IMR-90 (cell line): ENCODE measurements at regions not wholly inside any gene's neighbourhood (a gene's known extent, or its start where the extent isn't known, plus 50 kb on each side); places are given as distances from the start of the nearest gene placed in this dataset.

Source experiments
- ATAC-seq: fragments of 200-7000 bp; cut with Tn5 transposase; 2 replicates; pipeline ENCODE4 v1.9.1; 2020; ENCODE audit warnings: low read depth, mild to moderate bottlenecking, moderate library complexity
- BruUV-seq: library from RNA; stranded (reverse); fragments of 400-500 nt; replicated peaks from 2 replicates; lab custom pipeline; 2021; lab: Mats Ljungman, UMichigan
- CTCF ChIA-PET: fragments of 300-600 bp; formaldehyde crosslinking; extraction: SDS; loops from one replicate; lab custom pipeline; 2021; ENCODE audit warnings: antibody characterized with exemption; lab: Yijun Ruan, JAX
- POLR2A ChIA-PET: fragments of 300-600 bp; sonication (Branson Sonifier 250); formaldehyde crosslinking; loops from one replicate; lab custom pipeline; 2022; ENCODE audit warnings: antibody characterized with exemption; ENCODE audit not compliant: unreplicated experiment; lab: Charles Lee
- DNase-seq: peaks from one replicate; pipeline ENCODE4 v3.0.0; 2013
- H2AFZ ChIP-seq: replicated peaks from 2 replicates; pipeline ENCODE3; 2013; ENCODE audit warnings: low read length, mild to moderate bottlenecking; ENCODE audit not compliant: poor library complexity
- H2AK5ac ChIP-seq: 2 replicates; pipeline ENCODE4 v1.6.1; 2013; ENCODE audit warnings: low read depth, low read length, inconsistent platforms
- H2AK9ac ChIP-seq: replicated peaks from 2 replicates; pipeline ENCODE3; 2013; ENCODE audit warnings: mild to moderate bottlenecking, low read depth, low read length, moderate library complexity; ENCODE audit not compliant: poor library complexity
- H2BK120ac ChIP-seq: 2 replicates; pipeline ENCODE4 v1.6.1; 2013; ENCODE audit warnings: low read depth, low read length, inconsistent platforms
- H2BK15ac ChIP-seq: 3 replicates; pipeline ENCODE4 v1.6.1; 2013; ENCODE audit warnings: low read depth, low read length, inconsistent platforms
- H2BK20ac ChIP-seq: 2 replicates; pipeline ENCODE4 v1.6.1; 2013; ENCODE audit warnings: low read depth, mild to moderate bottlenecking, inconsistent platforms, low read length, moderate library complexity
- H2BK5ac ChIP-seq: 2 replicates; pipeline ENCODE4 v1.6.1; 2013; ENCODE audit warnings: mild to moderate bottlenecking, low read depth, low read length, inconsistent platforms; ENCODE audit not compliant: poor library complexity, severe bottlenecking
- H3K14ac ChIP-seq: replicated peaks from 2 replicates; pipeline ENCODE4 v1.6.1; 2013; ENCODE audit warnings: low read depth, low read length, inconsistent platforms
- H3K18ac ChIP-seq: 2 replicates; pipeline ENCODE4 v1.6.1; 2013; ENCODE audit warnings: low read depth, low read length, control low read depth
- H3K23ac ChIP-seq: 2 replicates; pipeline ENCODE4 v1.6.1; 2013; ENCODE audit warnings: low read depth, low read length, inconsistent platforms
- H3K27ac ChIP-seq: 2 replicates; pipeline ENCODE4 v1.5.1; 2013; ENCODE audit warnings: mild to moderate bottlenecking, control low read depth, low read length; ENCODE audit not compliant: insufficient read depth
- H3K27me3 ChIP-seq: 2 replicates; pipeline ENCODE4 v1.6.1; 2013; ENCODE audit warnings: low read length; ENCODE audit not compliant: control insufficient read depth, insufficient read depth
- H3K36me3 ChIP-seq: 2 replicates; pipeline ENCODE4 v1.6.1; 2013; ENCODE audit warnings: low read length, mixed read lengths; ENCODE audit not compliant: control insufficient read depth, insufficient read depth
- H3K4ac ChIP-seq: 2 replicates; pipeline ENCODE4 v1.6.1; 2013; ENCODE audit warnings: low read depth, low read length, inconsistent platforms
- H3K4me1 ChIP-seq: 2 replicates; pipeline ENCODE4 v1.6.1; 2013; ENCODE audit warnings: low read length, mixed read lengths; ENCODE audit not compliant: control insufficient read depth, insufficient read depth
- H3K4me2 ChIP-seq: 2 replicates; pipeline ENCODE4 v1.6.1; 2013; ENCODE audit warnings: low read depth, mild to moderate bottlenecking, control low read depth, low read length, moderate library complexity
- H3K4me3 ChIP-seq: 2 replicates; pipeline ENCODE4 v1.5.1; 2013; ENCODE audit warnings: low read depth, mild to moderate bottlenecking, control low read depth, low read length, moderate library complexity; ENCODE audit not compliant: insufficient read depth
- H3K56ac ChIP-seq: 2 replicates; pipeline ENCODE4 v1.6.1; 2013; ENCODE audit warnings: low read length, inconsistent platforms; ENCODE audit not compliant: insufficient read depth; ENCODE audit errors: extremely low read depth
- H3K79me1 ChIP-seq, 2 experiments: 2 replicates each; pipeline ENCODE4 v1.6.1; 2013; ENCODE audit warnings: low read length in 2 of 2, inconsistent platforms in 1 of 2, low read depth in 1 of 2
- H3K9ac ChIP-seq: 2 replicates; pipeline ENCODE4 v1.6.1; 2013; ENCODE audit warnings: low read depth, low read length, control low read depth
- H3K9me1 ChIP-seq: 2 replicates; pipeline ENCODE4 v1.6.1; 2013; ENCODE audit warnings: low read length, inconsistent platforms; ENCODE audit not compliant: insufficient read depth
- H3K9me3 ChIP-seq: 2 replicates; pipeline ENCODE4 v1.6.1; 2013; ENCODE audit warnings: low read length; ENCODE audit not compliant: control insufficient read depth, insufficient read depth
- H4K20me1 ChIP-seq: 2 replicates; pipeline ENCODE4 v1.6.1; 2013; ENCODE audit warnings: low read length, inconsistent platforms; ENCODE audit not compliant: insufficient read depth
- H4K5ac ChIP-seq: 2 replicates; pipeline ENCODE4 v1.6.1; 2013; ENCODE audit warnings: mild to moderate bottlenecking, low read depth, low read length, control low read depth
- H4K8ac ChIP-seq, 2 experiments: 2 replicates each; pipeline ENCODE4 v1.6.1; 2013; ENCODE audit warnings: low read depth in 2 of 2, low read length in 2 of 2, control low read depth in 1 of 2, inconsistent platforms in 1 of 2
- H4K91ac ChIP-seq: 2 replicates; pipeline ENCODE4 v1.6.1; 2013; ENCODE audit warnings: low read depth, low read length, inconsistent platforms; ENCODE audit not compliant: insufficient read depth
- CEBPB ChIP-seq: IDR thresholded peaks from 2 replicates; pipeline ENCODE4 v1.6.1; 2012; ENCODE audit warnings: low read depth, low read length, improper control_type of control experiment
- CHD1 ChIP-seq: IDR thresholded peaks from 2 replicates; pipeline ENCODE4 v1.6.1; 2012; ENCODE audit warnings: low read depth, low read length, improper control_type of control experiment
- FOS ChIP-seq: fragments of 150-350 bp; IDR thresholded peaks from 2 replicates; pipeline ENCODE4 v1.6.1; 2016; ENCODE audit warnings: low read depth, low read length
- MXI1 ChIP-seq: IDR thresholded peaks from 2 replicates; pipeline ENCODE4 v1.6.1; 2012; ENCODE audit warnings: low read depth, mild to moderate bottlenecking, low read length, moderate library complexity, borderline replicate concordance
- NFE2L2 ChIP-seq: fragments of 150-350 bp; IDR thresholded peaks from 2 replicates; pipeline ENCODE4 v1.6.1; 2016; ENCODE audit warnings: low read depth, mild to moderate bottlenecking, low read length
- POLR2A ChIP-seq: IDR thresholded peaks from 2 replicates; pipeline ENCODE4 v1.6.1; 2012; ENCODE audit warnings: mild to moderate bottlenecking, low read depth, low read length
- RAD21 ChIP-seq: IDR thresholded peaks from 2 replicates; pipeline ENCODE4 v1.6.1; 2012; ENCODE audit warnings: low read length, improper control_type of control experiment
- RCOR1 ChIP-seq: IDR thresholded peaks from 2 replicates; pipeline ENCODE4 v1.6.1; 2012; ENCODE audit warnings: mild to moderate bottlenecking, low read length, improper control_type of control experiment; ENCODE audit not compliant: insufficient replicate concordance
- RFX5 ChIP-seq: IDR thresholded peaks from 2 replicates; pipeline ENCODE4 v1.8.0; 2012; ENCODE audit warnings: low read depth, mild to moderate bottlenecking, low read length, moderate library complexity
- SMC3 ChIP-seq: fragments of 150-350 bp; IDR thresholded peaks from 2 replicates; pipeline ENCODE4 v1.6.1; 2016; ENCODE audit warnings: low read depth, mild to moderate bottlenecking, antibody characterized with exemption, low read length, moderate library complexity
- WGBS, 2 experiments: methylation state at CpG; one replicate each; pipeline versions ENCODE4 v1.1.5 to v1.1.7; 2013; ENCODE audit warnings: missing lambda C conversion rate in 2 of 2; ENCODE audit not compliant: insufficient read length in 1 of 2; ENCODE audit errors: extremely low coverage in 2 of 2; 5-methylcytosine and 5-hydroxymethylcytosine counted together
- dilution Hi-C: fragments of 300-500 bp; cut with HindIII; formaldehyde crosslinking; loops from one replicate; pipeline ENCODE4 v1.14.3; 2018; ENCODE audit warnings: low sequenced_read_pairs; ENCODE audit not compliant: unreplicated experiment
- in situ Hi-C: fragments of 300-500 bp; cut with MboI; formaldehyde crosslinking; loops from 3 replicates; pipeline ENCODE4 v1.14.3; 2019; ENCODE audit warnings: low sequenced_read_pairs, inconsistent platforms, mixed read lengths
- intact Hi-C: fragments of 100-400 bp; cut with micrococcal nuclease; formaldehyde crosslinking; loops from 2 replicates; pipeline ENCODE4 v1.10.0; 2022
- TF ChIP-seq, protein P1 (sequence below): fragments of 150-350 bp; IDR thresholded peaks from 2 replicates; pipeline ENCODE4 v1.6.1; 2017; ENCODE audit warnings: mild to moderate bottlenecking, antibody characterized with exemption, low read length, low read depth
- TF ChIP-seq, protein P2 (sequence below): conservative IDR thresholded peaks from 2 replicates; pipeline ENCODE4 v1.5.1; 2012; ENCODE audit warnings: mild to moderate bottlenecking, low read depth, low read length, improper control_type of control experiment

DNA sequence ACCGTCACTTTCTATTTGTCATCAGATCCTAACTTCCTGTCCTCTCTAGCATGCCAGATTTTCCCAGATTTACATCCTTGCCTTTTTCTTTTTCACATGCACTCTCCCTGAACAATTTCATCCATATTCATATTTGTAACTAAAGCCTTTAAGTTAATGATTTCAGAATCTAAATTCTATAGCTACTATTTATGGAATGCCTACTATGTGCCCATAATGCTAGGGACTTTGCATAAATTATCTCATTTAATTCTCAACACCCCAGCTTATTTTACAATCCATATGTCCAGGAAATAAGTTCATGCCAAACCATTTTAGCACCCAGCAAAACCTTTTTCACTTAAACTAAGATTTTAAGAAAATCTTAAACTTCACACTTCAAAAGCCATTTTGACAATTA is 531.9 kb downstream of the NUP35 start:
- Histone ChIP-seq H2AFZ (no peak overlapping the region), H3K9me1 (no peaks in the 10 kb centered on the region), H3K27me3 (no peaks in the 10 kb centered on the region), H4K91ac (no peak overlapping the region), H2AK9ac (no peak overlapping the region), H2BK15ac (no peak overlapping the region), H3K23ac (no peak overlapping the region), H2AK5ac (no peak overlapping the region), H3K9me3 (peaks cover 2% of the 10 kb centered on the region), H3K4me2 (no peak overlapping the region), H2BK20ac (no peak overlapping the region), H2BK5ac (no peak overlapping the region), H3K4ac (no peak overlapping the region), H4K8ac (no peak overlapping the region), H3K4me1 (no peaks in the 10 kb centered on the region), H3K4me3 (no peak overlapping the region), H3K79me1 (no peaks in the 10 kb centered on the region), H2BK120ac (no peak overlapping the region), H3K56ac (no peak overlapping the region), H3K36me3 (no peaks in the 10 kb centered on the region), H4K20me1 (no peaks in the 10 kb centered on the region), H3K18ac (no peak overlapping the region), H3K27ac (no peak overlapping the region), H4K5ac (no peak overlapping the region), H3K14ac (no peak overlapping the region), H3K9ac (no peak overlapping the region)
- dilution Hi-C loops: no loop called here
- ATAC-seq (no peak), DNase-seq (no peak)
- in situ Hi-C loops: no loop called here
- POLR2A ChIA-PET: no interaction called here
- CTCF ChIA-PET: no interaction called here
- intact Hi-C loops: no loop called here
- 40% methylated on average over 1 of the region's 1 CpG; no CpG with 5 or more reads in 1 of the 2 experiments for WGBS, 2 experiments
- BruUV-seq: no TSS peak
- TF ChIP-seq CHD1: no peak
- no peak for TF ChIP-seq NFE2L2
- no peak for TF ChIP-seq RAD21
- no peak for TF ChIP-seq FOS
- TF ChIP-seq CEBPB: no peak
- TF ChIP-seq RCOR1: no peak
- TF ChIP-seq RFX5: no peak
- TF ChIP-seq, protein P1, sequence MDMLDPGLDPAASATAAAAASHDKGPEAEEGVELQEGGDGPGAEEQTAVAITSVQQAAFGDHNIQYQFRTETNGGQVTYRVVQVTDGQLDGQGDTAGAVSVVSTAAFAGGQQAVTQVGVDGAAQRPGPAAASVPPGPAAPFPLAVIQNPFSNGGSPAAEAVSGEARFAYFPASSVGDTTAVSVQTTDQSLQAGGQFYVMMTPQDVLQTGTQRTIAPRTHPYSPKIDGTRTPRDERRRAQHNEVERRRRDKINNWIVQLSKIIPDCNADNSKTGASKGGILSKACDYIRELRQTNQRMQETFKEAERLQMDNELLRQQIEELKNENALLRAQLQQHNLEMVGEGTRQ: no peak
- TF ChIP-seq POLR2A: no peak
- no peak for TF ChIP-seq MXI1
- no peak for TF ChIP-seq SMC3
- TF ChIP-seq, protein P2, sequence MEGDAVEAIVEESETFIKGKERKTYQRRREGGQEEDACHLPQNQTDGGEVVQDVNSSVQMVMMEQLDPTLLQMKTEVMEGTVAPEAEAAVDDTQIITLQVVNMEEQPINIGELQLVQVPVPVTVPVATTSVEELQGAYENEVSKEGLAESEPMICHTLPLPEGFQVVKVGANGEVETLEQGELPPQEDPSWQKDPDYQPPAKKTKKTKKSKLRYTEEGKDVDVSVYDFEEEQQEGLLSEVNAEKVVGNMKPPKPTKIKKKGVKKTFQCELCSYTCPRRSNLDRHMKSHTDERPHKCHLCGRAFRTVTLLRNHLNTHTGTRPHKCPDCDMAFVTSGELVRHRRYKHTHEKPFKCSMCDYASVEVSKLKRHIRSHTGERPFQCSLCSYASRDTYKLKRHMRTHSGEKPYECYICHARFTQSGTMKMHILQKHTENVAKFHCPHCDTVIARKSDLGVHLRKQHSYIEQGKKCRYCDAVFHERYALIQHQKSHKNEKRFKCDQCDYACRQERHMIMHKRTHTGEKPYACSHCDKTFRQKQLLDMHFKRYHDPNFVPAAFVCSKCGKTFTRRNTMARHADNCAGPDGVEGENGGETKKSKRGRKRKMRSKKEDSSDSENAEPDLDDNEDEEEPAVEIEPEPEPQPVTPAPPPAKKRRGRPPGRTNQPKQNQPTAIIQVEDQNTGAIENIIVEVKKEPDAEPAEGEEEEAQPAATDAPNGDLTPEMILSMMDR: no peak
